NB4 (cell line): ENCODE measurements at regions not wholly inside any gene's neighbourhood (a gene's known extent, or its start where the extent isn't known, plus 50 kb on each side); places are given as distances from the start of the nearest gene placed in this dataset.
"Not testable (repeated sequence)": the region's sequence is repeated elsewhere in the genome, so short reads cannot be mapped to it uniquely, and the experiment has no call there.

Source experiments
- DNase-seq: peaks from one replicate; pipeline ENCODE4 v3.0.0; 2010; ENCODE audit warnings: low read depth
- H3K4me3 ChIP-seq: one replicate; pipeline ENCODE4 v1.5.1; 2011; ENCODE audit warnings: mild to moderate bottlenecking, low read depth, low read length, moderate library complexity
- MAX ChIP-seq: IDR thresholded peaks from 2 replicates; pipeline ENCODE4 v1.6.1; 2011; ENCODE audit warnings: low read depth, low read length
- MYC ChIP-seq: IDR thresholded peaks from 2 replicates; pipeline ENCODE4 v1.6.1; 2011; ENCODE audit warnings: low read depth, low read length
- POLR2A ChIP-seq: IDR thresholded peaks from 2 replicates; pipeline ENCODE4 v1.6.1; 2011; ENCODE audit warnings: mild to moderate bottlenecking; ENCODE audit not compliant: insufficient read length; ENCODE audit errors: extremely low read depth
- TF ChIP-seq, protein P1 (sequence below): IDR thresholded peaks from one replicate; pipeline ENCODE4 v1.5.1; 2012; ENCODE audit warnings: low read depth, low read length

GRCh38 chr7:34220506-34221185 lies 315.3 kb downstream of the BMPER start:
- DNase-seq, result no peak
- TF ChIP-seq MAX (no peak), MYC (no peak), POLR2A (no peak)
- TF ChIP-seq, protein P1, sequence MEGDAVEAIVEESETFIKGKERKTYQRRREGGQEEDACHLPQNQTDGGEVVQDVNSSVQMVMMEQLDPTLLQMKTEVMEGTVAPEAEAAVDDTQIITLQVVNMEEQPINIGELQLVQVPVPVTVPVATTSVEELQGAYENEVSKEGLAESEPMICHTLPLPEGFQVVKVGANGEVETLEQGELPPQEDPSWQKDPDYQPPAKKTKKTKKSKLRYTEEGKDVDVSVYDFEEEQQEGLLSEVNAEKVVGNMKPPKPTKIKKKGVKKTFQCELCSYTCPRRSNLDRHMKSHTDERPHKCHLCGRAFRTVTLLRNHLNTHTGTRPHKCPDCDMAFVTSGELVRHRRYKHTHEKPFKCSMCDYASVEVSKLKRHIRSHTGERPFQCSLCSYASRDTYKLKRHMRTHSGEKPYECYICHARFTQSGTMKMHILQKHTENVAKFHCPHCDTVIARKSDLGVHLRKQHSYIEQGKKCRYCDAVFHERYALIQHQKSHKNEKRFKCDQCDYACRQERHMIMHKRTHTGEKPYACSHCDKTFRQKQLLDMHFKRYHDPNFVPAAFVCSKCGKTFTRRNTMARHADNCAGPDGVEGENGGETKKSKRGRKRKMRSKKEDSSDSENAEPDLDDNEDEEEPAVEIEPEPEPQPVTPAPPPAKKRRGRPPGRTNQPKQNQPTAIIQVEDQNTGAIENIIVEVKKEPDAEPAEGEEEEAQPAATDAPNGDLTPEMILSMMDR, result no peak
- H3K4me3 ChIP-seq, result no peak overlapping the region

DNA sequence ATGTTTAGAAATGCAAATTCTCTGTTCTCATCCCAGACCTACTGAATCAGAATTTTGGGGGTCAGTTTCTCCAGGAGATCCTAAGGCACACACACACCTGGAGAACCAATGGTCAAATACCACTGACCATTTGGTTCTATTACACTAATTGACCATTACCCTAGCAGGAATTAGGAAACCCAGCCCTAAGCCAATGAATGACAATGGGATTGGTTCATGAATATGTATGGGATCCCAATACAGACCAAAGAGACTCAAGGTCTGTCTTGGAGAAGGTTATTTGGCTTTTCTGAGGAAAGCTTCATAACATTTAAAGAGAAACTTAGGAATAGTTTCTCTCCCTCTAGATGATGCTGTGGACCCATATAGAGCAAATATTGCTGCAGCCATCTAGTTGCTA lies 317.0 kb downstream of the BMPER start:
- DNase-seq, result no peak
- H3K4me3 ChIP-seq, result no peak overlapping the region
- TF ChIP-seq, protein P1, result no peak
- TF ChIP-seq MYC, result no peak
- TF ChIP-seq MAX, result no peak
- no peak for TF ChIP-seq POLR2A

- no peak for DNase-seq
- TF ChIP-seq POLR2A (no peak), MAX (no peak), MYC (no peak)
- TF ChIP-seq, protein P1, result no peak
- H3K4me3 ChIP-seq, result no peak overlapping the region
These were observed 317.4 kb downstream of the BMPER start for GRCh38 chr7:34222722-34223121.

DNA sequence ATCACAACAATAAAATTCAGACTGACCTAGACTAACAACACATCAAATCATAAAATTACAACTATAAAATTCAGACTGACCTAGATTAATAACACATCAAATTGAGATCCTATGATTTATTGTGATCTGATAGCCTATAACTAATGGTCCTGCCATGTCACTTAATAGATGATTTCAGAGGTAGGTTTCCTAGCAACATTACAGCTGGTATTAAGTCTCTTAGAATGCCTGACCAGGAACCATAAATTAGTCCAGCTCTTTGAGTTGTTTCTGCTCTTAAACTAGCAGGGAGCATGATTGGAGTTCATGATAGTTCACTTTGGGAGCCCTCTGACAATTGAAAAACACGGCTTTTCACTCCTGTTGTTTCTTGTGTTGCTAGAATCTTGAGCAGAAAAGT lies 318.9 kb downstream of the BMPER start:
- H3K4me3 ChIP-seq, result no peak overlapping the region
- DNase-seq, result no peak
- no peak for TF ChIP-seq POLR2A
- TF ChIP-seq, protein P1, result no peak
- TF ChIP-seq MYC, result no peak
- no peak for TF ChIP-seq MAX

DNA sequence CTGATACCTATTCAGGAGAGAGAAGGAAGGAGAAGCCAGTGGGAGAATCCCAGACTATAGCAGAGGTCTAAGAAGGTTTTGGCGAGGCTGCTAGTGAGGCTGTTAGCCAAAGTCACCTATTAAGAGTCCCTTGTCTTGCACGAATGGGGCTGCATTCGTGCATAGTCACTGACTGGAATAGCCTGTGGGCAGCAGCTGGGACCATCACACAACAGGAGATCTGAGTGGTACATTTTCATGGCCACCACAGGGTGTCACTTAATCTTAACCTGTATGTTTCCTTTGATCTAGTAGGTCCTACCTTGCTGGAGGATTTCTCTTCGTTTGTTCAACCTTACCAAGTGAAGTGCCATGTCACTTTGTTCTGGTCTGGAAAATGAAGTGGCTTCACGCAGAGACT lies 319.9 kb downstream of the BMPER start:
- TF ChIP-seq, protein P1, result no peak
- H3K4me3 ChIP-seq, result no peak overlapping the region
- no peak for DNase-seq

- TF ChIP-seq, protein P1, result no peak
- TF ChIP-seq MYC, result no peak
- no peak for TF ChIP-seq MAX
- TF ChIP-seq POLR2A, result no peak
- no peak for DNase-seq
- H3K4me3 ChIP-seq, result no peak overlapping the region
These were observed 322.2 kb downstream of the BMPER start for GRCh38 chr7:34227525-34227924.

- DNase-seq, H3K4me3 ChIP-seq: not testable (repeated sequence)
These were observed 329.8 kb downstream of the BMPER start for GRCh38 chr7:34235101-34235500.
